A549 (cell line): ENCODE measurements at regions not wholly inside any gene's neighbourhood (a gene's known extent, or its start where the extent isn't known, plus 50 kb on each side); places are given as distances from the start of the nearest gene placed in this dataset.

Experiments
- PBX3 ChIP-seq: IDR thresholded peaks from 2 replicates; pipeline ENCODE4 v1.6.1; 2012
- PHF8 ChIP-seq: fragments of 200-600 bp; sonication (generic); IDR thresholded peaks from 2 replicates; pipeline ENCODE4 v1.6.1; 2016; ENCODE audit warnings: low read depth, mild to moderate bottlenecking, antibody characterized with exemption, moderate library complexity, borderline replicate concordance
- TF ChIP-seq, protein P1 (sequence below): fragments of 150-350 bp; IDR thresholded peaks from 2 replicates; pipeline ENCODE4 v1.6.1; 2014; ENCODE audit warnings: low read depth, mild to moderate bottlenecking, low read length
- TF ChIP-seq, protein P2 (sequence below): fragments of >200 bp; sonication (Bioruptor Twin); formaldehyde crosslinking; IDR thresholded peaks from 3 replicates; pipeline ENCODE4 v1.5.1; 2016
- TF ChIP-seq, protein P3 (sequence below): fragments of 200-600 bp; sonication (generic); IDR thresholded peaks from 2 replicates; pipeline ENCODE4 v1.6.1; 2016; ENCODE audit warnings: antibody characterized with exemption, mild to moderate bottlenecking, moderate library complexity

DNA sequence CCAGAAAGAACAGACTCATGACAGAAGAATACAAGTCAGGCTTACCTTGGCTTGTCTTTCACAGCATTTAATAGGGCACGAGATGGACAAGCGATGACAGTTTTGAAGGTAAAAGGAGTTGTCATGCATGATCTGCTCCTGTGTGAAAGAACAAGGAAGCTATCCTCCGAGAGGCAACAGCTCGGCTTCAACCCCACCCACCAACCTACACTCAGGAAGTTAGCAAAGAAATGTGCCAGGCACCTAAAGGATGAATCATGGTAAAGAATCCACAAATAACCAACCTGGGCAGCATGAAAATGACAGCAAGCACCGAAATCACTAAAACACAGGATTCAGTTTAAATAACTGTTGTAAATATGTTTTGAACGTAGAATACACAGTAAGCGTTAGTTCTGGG lies 700.2 kb downstream of the TYW1 start:
- TF ChIP-seq PBX3 (no peak), PHF8 (no peak)
- TF ChIP-seq, protein P1, sequence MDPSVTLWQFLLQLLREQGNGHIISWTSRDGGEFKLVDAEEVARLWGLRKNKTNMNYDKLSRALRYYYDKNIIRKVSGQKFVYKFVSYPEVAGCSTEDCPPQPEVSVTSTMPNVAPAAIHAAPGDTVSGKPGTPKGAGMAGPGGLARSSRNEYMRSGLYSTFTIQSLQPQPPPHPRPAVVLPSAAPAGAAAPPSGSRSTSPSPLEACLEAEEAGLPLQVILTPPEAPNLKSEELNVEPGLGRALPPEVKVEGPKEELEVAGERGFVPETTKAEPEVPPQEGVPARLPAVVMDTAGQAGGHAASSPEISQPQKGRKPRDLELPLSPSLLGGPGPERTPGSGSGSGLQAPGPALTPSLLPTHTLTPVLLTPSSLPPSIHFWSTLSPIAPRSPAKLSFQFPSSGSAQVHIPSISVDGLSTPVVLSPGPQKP: no peak
- TF ChIP-seq, protein P2, sequence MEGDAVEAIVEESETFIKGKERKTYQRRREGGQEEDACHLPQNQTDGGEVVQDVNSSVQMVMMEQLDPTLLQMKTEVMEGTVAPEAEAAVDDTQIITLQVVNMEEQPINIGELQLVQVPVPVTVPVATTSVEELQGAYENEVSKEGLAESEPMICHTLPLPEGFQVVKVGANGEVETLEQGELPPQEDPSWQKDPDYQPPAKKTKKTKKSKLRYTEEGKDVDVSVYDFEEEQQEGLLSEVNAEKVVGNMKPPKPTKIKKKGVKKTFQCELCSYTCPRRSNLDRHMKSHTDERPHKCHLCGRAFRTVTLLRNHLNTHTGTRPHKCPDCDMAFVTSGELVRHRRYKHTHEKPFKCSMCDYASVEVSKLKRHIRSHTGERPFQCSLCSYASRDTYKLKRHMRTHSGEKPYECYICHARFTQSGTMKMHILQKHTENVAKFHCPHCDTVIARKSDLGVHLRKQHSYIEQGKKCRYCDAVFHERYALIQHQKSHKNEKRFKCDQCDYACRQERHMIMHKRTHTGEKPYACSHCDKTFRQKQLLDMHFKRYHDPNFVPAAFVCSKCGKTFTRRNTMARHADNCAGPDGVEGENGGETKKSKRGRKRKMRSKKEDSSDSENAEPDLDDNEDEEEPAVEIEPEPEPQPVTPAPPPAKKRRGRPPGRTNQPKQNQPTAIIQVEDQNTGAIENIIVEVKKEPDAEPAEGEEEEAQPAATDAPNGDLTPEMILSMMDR: no peak
- TF ChIP-seq, protein P3, sequence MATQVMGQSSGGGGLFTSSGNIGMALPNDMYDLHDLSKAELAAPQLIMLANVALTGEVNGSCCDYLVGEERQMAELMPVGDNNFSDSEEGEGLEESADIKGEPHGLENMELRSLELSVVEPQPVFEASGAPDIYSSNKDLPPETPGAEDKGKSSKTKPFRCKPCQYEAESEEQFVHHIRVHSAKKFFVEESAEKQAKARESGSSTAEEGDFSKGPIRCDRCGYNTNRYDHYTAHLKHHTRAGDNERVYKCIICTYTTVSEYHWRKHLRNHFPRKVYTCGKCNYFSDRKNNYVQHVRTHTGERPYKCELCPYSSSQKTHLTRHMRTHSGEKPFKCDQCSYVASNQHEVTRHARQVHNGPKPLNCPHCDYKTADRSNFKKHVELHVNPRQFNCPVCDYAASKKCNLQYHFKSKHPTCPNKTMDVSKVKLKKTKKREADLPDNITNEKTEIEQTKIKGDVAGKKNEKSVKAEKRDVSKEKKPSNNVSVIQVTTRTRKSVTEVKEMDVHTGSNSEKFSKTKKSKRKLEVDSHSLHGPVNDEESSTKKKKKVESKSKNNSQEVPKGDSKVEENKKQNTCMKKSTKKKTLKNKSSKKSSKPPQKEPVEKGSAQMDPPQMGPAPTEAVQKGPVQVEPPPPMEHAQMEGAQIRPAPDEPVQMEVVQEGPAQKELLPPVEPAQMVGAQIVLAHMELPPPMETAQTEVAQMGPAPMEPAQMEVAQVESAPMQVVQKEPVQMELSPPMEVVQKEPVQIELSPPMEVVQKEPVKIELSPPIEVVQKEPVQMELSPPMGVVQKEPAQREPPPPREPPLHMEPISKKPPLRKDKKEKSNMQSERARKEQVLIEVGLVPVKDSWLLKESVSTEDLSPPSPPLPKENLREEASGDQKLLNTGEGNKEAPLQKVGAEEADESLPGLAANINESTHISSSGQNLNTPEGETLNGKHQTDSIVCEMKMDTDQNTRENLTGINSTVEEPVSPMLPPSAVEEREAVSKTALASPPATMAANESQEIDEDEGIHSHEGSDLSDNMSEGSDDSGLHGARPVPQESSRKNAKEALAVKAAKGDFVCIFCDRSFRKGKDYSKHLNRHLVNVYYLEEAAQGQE: no peak
